ENCODE measurements at regions not wholly inside any gene's neighbourhood (a gene's known extent, or its start where the extent isn't known, plus 50 kb on each side); places are given as distances from the start of the nearest gene placed in this dataset.

GRCh38 chr15:48032911-48033310, 87.9 kb upstream of the SLC24A5 start:
- Histone ChIP-seq H2AFZ (ENCODE audit: low read length) (no peak overlapping the region), H2BK120ac (replicated peaks; ENCODE audit: low read depth, low read length) (no peak overlapping the region), H4K20me1 (replicated peaks in 1 of 2; ENCODE audit: control insufficient read depth in 1 of 2, insufficient read depth in 2 of 2, low read length in 2 of 2) (no peaks in the 10 kb centered on the region), H3K27ac (ENCODE audit: low read depth, low read length) (no peak overlapping the region), H3K4me2 (ENCODE audit: insufficient read depth in 1 of 2, low read depth in 2 of 2, low read length in 2 of 2) (no peak overlapping the region), H2BK5ac (ENCODE audit: low read depth, low read length) (no peak overlapping the region), H4K5ac (ENCODE audit: insufficient read length, low read depth, low read length) (no peak overlapping the region), H3K14ac (ENCODE audit: insufficient read length) (no peak overlapping the region), H3K18ac (ENCODE audit: extremely low read depth, low read length) (no peak overlapping the region), H3K23ac (ENCODE audit: insufficient read length) (no peak overlapping the region), H4K91ac (replicated peaks; ENCODE audit: insufficient read length, low read length) (no peak overlapping the region), H2BK20ac (ENCODE audit: low read length) (no peak overlapping the region), H3K9ac (replicated peaks in 1 of 4; ENCODE audit: extremely low read depth in 1 of 4, low read depth in 3 of 4, low read length in 3 of 4) (no peak overlapping the region), H3K4me3 (ENCODE audit: extremely low read depth in 1 of 4, insufficient read depth in 2 of 4, low read depth in 3 of 4, low read length in 4 of 4) (no peak overlapping the region), H3K23me2 (ENCODE audit: low read depth, low read length) (no peaks in the 10 kb centered on the region), H3K56ac (replicated peaks; ENCODE audit: insufficient read length, low read depth, low read length) (no peak overlapping the region), H3K9me3 (ENCODE audit: insufficient read depth in 2 of 2, low read depth in 1 of 2, low read length in 1 of 2) (no peaks in the 10 kb centered on the region), H2AK5ac (ENCODE audit: low read depth, low read length) (no peak overlapping the region), H3K4me1 (replicated peaks in 1 of 4; ENCODE audit: control insufficient read depth in 3 of 4, insufficient read depth in 4 of 4, low read length in 3 of 4) (no peaks in the 10 kb centered on the region; a peak in 1 of 7 replicates), H3K27me3 (replicated peaks in 1 of 4; ENCODE audit: control insufficient read depth in 3 of 4, extremely low read depth in 1 of 4, insufficient read depth in 3 of 4, low read length in 3 of 4) (no peaks in the 10 kb centered on the region; a peak in 1 of 7 replicates), H4K8ac (ENCODE audit: extremely low read depth, insufficient read depth, low read length) (no peak overlapping the region), H2BK15ac (ENCODE audit: low read length) (no peak overlapping the region), H3K4ac (replicated peaks; ENCODE audit: insufficient read length, low read depth, low read length) (no peak overlapping the region), H2BK12ac (ENCODE audit: low read depth, low read length) (no peak overlapping the region), H3K79me2 (ENCODE audit: control insufficient read depth in 1 of 2, insufficient read depth in 2 of 2, low read length in 2 of 2) (no peaks in the 10 kb centered on the region), H3K36me3 (ENCODE audit: control insufficient read depth in 2 of 4, insufficient read depth in 4 of 4, low read length in 3 of 4) (no peaks in the 10 kb centered on the region), H3K79me1 (ENCODE audit: low read depth, low read length) (no peaks in the 10 kb centered on the region)
- FAIRE-seq (no peak), DNase-seq (ENCODE audit: low read depth in 1 of 2, low spot score in 2 of 2) (no peak)
- CTCF ChIA-PET (ENCODE audit: partially characterized antibody), result no interaction called here
- WGBS, 2 experiments (ENCODE audit: extremely low coverage in 1 of 2, insufficient coverage in 1 of 2, insufficient read length in 1 of 2, insufficient replicate concordance in 2 of 2, low coverage in 1 of 2, low lambda C conversion rate in 2 of 2, missing lambda C conversion rate in 1 of 2), result 92% methylated on average over 2 of the region's 2 CpGs; no CpG with 5 or more reads in 1 of the 2 experiments
- POLR2A ChIA-PET (ENCODE audit: partially characterized antibody), result no interaction called here
- TF ChIP-seq SUZ12 (IDR thresholded peaks at IDR 0.05; ENCODE audit: low read length) (no peak), BACH1 (IDR thresholded peaks at IDR 0.05; ENCODE audit: low read length) (no peak), POU5F1 (IDR thresholded peaks at IDR 0.05; ENCODE audit: low read depth, low read length) (no peak), CHD1 (IDR thresholded peaks at IDR 0.05; ENCODE audit: low read depth, low read length) (no peak), ASH2L (IDR thresholded peaks at IDR 0.05; ENCODE audit: low read length) (no peak), MAX (IDR thresholded peaks at IDR 0.05) (no peak), HDAC6 (IDR thresholded peaks at IDR 0.05; ENCODE audit: low read depth, low read length) (no peak)
- TF ChIP-seq, protein P1, sequence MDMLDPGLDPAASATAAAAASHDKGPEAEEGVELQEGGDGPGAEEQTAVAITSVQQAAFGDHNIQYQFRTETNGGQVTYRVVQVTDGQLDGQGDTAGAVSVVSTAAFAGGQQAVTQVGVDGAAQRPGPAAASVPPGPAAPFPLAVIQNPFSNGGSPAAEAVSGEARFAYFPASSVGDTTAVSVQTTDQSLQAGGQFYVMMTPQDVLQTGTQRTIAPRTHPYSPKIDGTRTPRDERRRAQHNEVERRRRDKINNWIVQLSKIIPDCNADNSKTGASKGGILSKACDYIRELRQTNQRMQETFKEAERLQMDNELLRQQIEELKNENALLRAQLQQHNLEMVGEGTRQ (IDR thresholded peaks at IDR 0.05; ENCODE audit: low read length), result no peak
